ENCODE measurements at regions not wholly inside any gene's neighbourhood (a gene's known extent, or its start where the extent isn't known, plus 50 kb on each side); places are given as distances from the start of the nearest gene placed in this dataset.
"Not testable (repeated sequence)": the region's sequence is repeated elsewhere in the genome, so short reads cannot be mapped to it uniquely, and the experiment has no call there.

- DNase-seq (ENCODE audit: low read depth in 2 of 2): not testable (repeated sequence)
Observed at GRCh38 chr16:29237495-29237894, 169.0 kb downstream of the NPIPB11 start.

- not testable (repeated sequence) for DNase-seq (ENCODE audit: low read depth in 2 of 2)
Observed at GRCh38 chr16:29237023-29237422, 169.5 kb downstream of the NPIPB11 start.

- not testable (repeated sequence) for DNase-seq (ENCODE audit: low read depth in 2 of 2)
Observed at GRCh38 chr16:29235836-29236370, 170.6 kb downstream of the NPIPB11 start.

- DNase-seq (ENCODE audit: low read depth in 2 of 2): not testable (repeated sequence)
Observed at GRCh38 chr16:29234536-29235275, 171.8 kb downstream of the NPIPB11 start.

GRCh38 chr16:29233705-29234404 lies 172.7 kb downstream of the NPIPB11 start:
- not testable (repeated sequence) for DNase-seq (ENCODE audit: low read depth in 2 of 2)

GRCh38 chr16:29232811-29233704 lies 173.5 kb downstream of the NPIPB11 start:
- no peak for DNase-seq (ENCODE audit: low read depth in 2 of 2)

GRCh38 chr16:29232160-29232705 lies 174.3 kb downstream of the NPIPB11 start:
- DNase-seq (ENCODE audit: low read depth in 2 of 2): not testable (repeated sequence)

GRCh38 chr16:29231244-29231643 lies 175.3 kb downstream of the NPIPB11 start:
- DNase-seq (ENCODE audit: low read depth in 2 of 2): no peak

GRCh38 chr16:29230671-29231096 lies 175.8 kb downstream of the NPIPB11 start:
- DNase-seq (ENCODE audit: low read depth in 2 of 2): no peak

- DNase-seq (ENCODE audit: low read depth in 2 of 2): not testable (repeated sequence)
Observed at GRCh38 chr16:29230006-29230668, 176.4 kb downstream of the NPIPB11 start.

- not testable (repeated sequence) for DNase-seq (ENCODE audit: low read depth in 2 of 2)
Observed at GRCh38 chr16:29229616-29230005, 176.9 kb downstream of the NPIPB11 start.

GRCh38 chr16:29228664-29229611 lies 177.6 kb downstream of the NPIPB11 start:
- DNase-seq (ENCODE audit: low read depth in 2 of 2): not testable (repeated sequence)

- DNase-seq (ENCODE audit: low read depth in 2 of 2): not testable (repeated sequence)
Observed at GRCh38 chr16:29227751-29228663, 178.5 kb downstream of the NPIPB11 start.

GRCh38 chr16:29226782-29227181 lies 179.7 kb downstream of the NPIPB11 start:
- no peak for DNase-seq (ENCODE audit: low read depth in 2 of 2)

GRCh38 chr16:29224675-29225074 lies 181.8 kb downstream of the NPIPB11 start:
- DNase-seq (ENCODE audit: low read depth in 2 of 2): not testable (repeated sequence)

- DNase-seq (ENCODE audit: low read depth in 2 of 2): not testable (repeated sequence)
Observed at GRCh38 chr16:29222615-29223014, 183.9 kb downstream of the NPIPB11 start.

- not testable (repeated sequence) for DNase-seq (ENCODE audit: low read depth in 2 of 2)
Observed at GRCh38 chr16:29222008-29222407, 184.5 kb downstream of the NPIPB11 start.

GRCh38 chr16:29221281-29221955 lies 185.1 kb downstream of the NPIPB11 start:
- DNase-seq (ENCODE audit: low read depth in 2 of 2): not testable (repeated sequence)

Data from stimulated activated CD8-positive, alpha-beta memory T cell treated with anti-CD3 and anti-CD28 coated beads, Interleukin-15, amount 100 ng/mL, for 4 hours (primary cell).